HEK293 (cell line): ENCODE measurements at regions not wholly inside any gene's neighbourhood (a gene's known extent, or its start where the extent isn't known, plus 50 kb on each side); places are given as distances from the start of the nearest gene placed in this dataset.

ENCODE experiments used
- CTCF ChIA-PET: fragments of 350-600 bp; formaldehyde crosslinking; extraction: SDS; loops from one replicate; lab custom pipeline; 2021; ENCODE audit warnings: antibody characterized with exemption; lab: Yijun Ruan, JAX
- POLR2A ChIA-PET: fragments of 300-600 bp; formaldehyde crosslinking; extraction: SDS; loops from one replicate; lab custom pipeline; 2020; ENCODE audit warnings: antibody characterized with exemption, inconsistent platforms; lab: Yijun Ruan, JAX
- H3K27ac ChIP-seq: fragments of 200-500 bp; sonication (Bioruptor generic); 2 replicates; pipeline ENCODE4 v1.5.1; 2014; ENCODE audit warnings: low read depth, low read length, control low read depth, inconsistent platforms; ENCODE audit errors: extremely low read depth
- H3K36me3 ChIP-seq, 2 experiments: fragments of 200-500 bp in 1 of 2; sonication (Bioruptor generic) in 1 of 2; 1 replicate in 1 of 2; 2 replicates in 1 of 2; pipeline ENCODE4 v1.5.1; 2014 to 2017; ENCODE audit warnings: inconsistent platforms in 2 of 2, low read length in 2 of 2; ENCODE audit not compliant: control insufficient read depth in 2 of 2, insufficient read depth in 1 of 2
- H3K4me1 ChIP-seq: fragments of 200-500 bp; sonication (Bioruptor generic); 2 replicates; pipeline ENCODE4 v1.5.1; 2014; ENCODE audit warnings: mild to moderate bottlenecking, low read length, inconsistent platforms; ENCODE audit not compliant: control insufficient read depth, insufficient read depth
- H3K4me3 ChIP-seq: 2 replicates; pipeline ENCODE4 v1.5.1; 2011; ENCODE audit warnings: low read depth, mild to moderate bottlenecking, control low read depth, low read length, moderate library complexity
- H3K9me3 ChIP-seq: fragments of 200-500 bp; sonication (Bioruptor generic); 2 replicates; pipeline ENCODE4 v1.5.1; 2014; ENCODE audit warnings: low read depth, low read length, inconsistent platforms; ENCODE audit not compliant: control insufficient read depth, insufficient read depth
- HOXD13 ChIP-seq: sonication (generic); formaldehyde crosslinking; IDR thresholded peaks from 2 replicates; pipeline ENCODE4 v1.8.0; 2022; ENCODE audit warnings: missing genetic modification reagents, borderline replicate concordance
- PATZ1 ChIP-seq: fragments of 450-650 bp; formaldehyde crosslinking; IDR thresholded peaks from 2 replicates; pipeline ENCODE4 v1.5.1; 2016; ENCODE audit warnings: missing biosample characterization, missing genetic modification characterization
- PBX3 ChIP-seq: sonication (generic); formaldehyde crosslinking; IDR thresholded peaks from 2 replicates; pipeline ENCODE4 v1.8.1; 2022; ENCODE audit warnings: mild to moderate bottlenecking, moderate library complexity, missing genetic modification reagents
- SETDB1 ChIP-seq: IDR thresholded peaks from one replicate; pipeline ENCODE4 v1.6.1; 2017; ENCODE audit warnings: mild to moderate bottlenecking, low read length, moderate library complexity, mixed read lengths; ENCODE audit not compliant: insufficient read length
- ZBTB11 ChIP-seq: fragments of 450-650 bp; formaldehyde crosslinking; conservative IDR thresholded peaks from 2 replicates; pipeline ENCODE4 v1.5.1; 2016; ENCODE audit warnings: low read depth, missing biosample characterization, missing genetic modification characterization
- ZEB2 ChIP-seq: fragments of 450-650 bp; formaldehyde crosslinking; IDR thresholded peaks from 2 replicates; pipeline ENCODE4 v1.5.1; 2016; ENCODE audit warnings: missing biosample characterization, missing genetic modification characterization
- ZFHX2 ChIP-seq: fragments of 450-650 bp; formaldehyde crosslinking; conservative IDR thresholded peaks from 2 replicates; pipeline ENCODE4 v1.5.1; 2016; ENCODE audit warnings: missing biosample characterization, missing genetic modification characterization
- ZIC2 ChIP-seq: fragments of 450-650 bp; formaldehyde crosslinking; IDR thresholded peaks from 2 replicates; pipeline ENCODE4 v1.5.1; 2016; ENCODE audit warnings: missing biosample characterization, missing genetic modification characterization
- ZNF148 ChIP-seq: fragments of 450-650 bp; formaldehyde crosslinking; IDR thresholded peaks from 2 replicates; pipeline ENCODE4 v1.5.0; 2017; ENCODE audit warnings: missing biosample characterization, missing genetic modification characterization, borderline replicate concordance
- ZNF16 ChIP-seq: fragments of 450-650 bp; formaldehyde crosslinking; IDR thresholded peaks from 2 replicates; pipeline ENCODE4 v1.5.1; 2016; ENCODE audit warnings: low read depth, missing biosample characterization, missing genetic modification characterization
- ZNF2 ChIP-seq: fragments of 450-650 bp; formaldehyde crosslinking; IDR thresholded peaks from 2 replicates; pipeline ENCODE4 v1.5.1; 2016; ENCODE audit warnings: missing biosample characterization, missing genetic modification characterization
- ZNF211 ChIP-seq: fragments of 450-650 bp; formaldehyde crosslinking; IDR thresholded peaks from 2 replicates; pipeline ENCODE4 v1.5.1; 2016; ENCODE audit warnings: low read depth, missing biosample characterization, missing genetic modification characterization
- ZNF239 ChIP-seq: fragments of 450-650 bp; formaldehyde crosslinking; IDR thresholded peaks from 2 replicates; pipeline ENCODE4 v1.5.1; 2016; ENCODE audit warnings: missing biosample characterization, missing genetic modification characterization
- ZNF324 ChIP-seq: fragments of 450-650 bp; formaldehyde crosslinking; IDR thresholded peaks from 2 replicates; pipeline ENCODE4 v1.5.1; 2016; ENCODE audit warnings: missing biosample characterization, missing genetic modification characterization
- ZNF335 ChIP-seq: fragments of 450-650 bp; formaldehyde crosslinking; conservative IDR thresholded peaks from 2 replicates; pipeline ENCODE4 v1.5.1; 2016; ENCODE audit warnings: missing biosample characterization, missing genetic modification characterization
- ZNF521 ChIP-seq: fragments of 450-650 bp; formaldehyde crosslinking; IDR thresholded peaks from 2 replicates; pipeline ENCODE4 v1.5.1; 2017; ENCODE audit warnings: missing biosample characterization, mild to moderate bottlenecking, missing genetic modification characterization
- ZNF624 ChIP-seq: fragments of 450-650 bp; formaldehyde crosslinking; IDR thresholded peaks from 2 replicates; pipeline ENCODE4 v1.5.1; 2017; ENCODE audit warnings: missing biosample characterization, missing genetic modification characterization
- ZNF654 ChIP-seq: fragments of 450-650 bp; formaldehyde crosslinking; IDR thresholded peaks from 2 replicates; pipeline ENCODE4 v1.5.1; 2016; ENCODE audit warnings: low read depth, missing biosample characterization, missing genetic modification characterization
- ZNF660 ChIP-seq: fragments of 450-650 bp; IDR thresholded peaks from 2 replicates; pipeline ENCODE4 v1.5.1; 2018; ENCODE audit warnings: missing biosample characterization, mild to moderate bottlenecking, missing genetic modification characterization
- ZNF791 ChIP-seq: fragments of 450-650 bp; formaldehyde crosslinking; IDR thresholded peaks from 2 replicates; pipeline ENCODE4 v1.5.1; 2016; ENCODE audit warnings: missing biosample characterization, missing genetic modification characterization
- ZNF830 ChIP-seq: fragments of 450-650 bp; IDR thresholded peaks from 2 replicates; pipeline ENCODE4 v1.5.0; 2018; ENCODE audit warnings: missing biosample characterization, missing genetic modification characterization, low read depth, mild to moderate bottlenecking, moderate library complexity
- ZSCAN16 ChIP-seq: fragments of 450-650 bp; formaldehyde crosslinking; IDR thresholded peaks from 2 replicates; pipeline ENCODE4 v1.5.1; 2016; ENCODE audit warnings: missing biosample characterization, missing genetic modification characterization

GRCh38 chr1:55337801-55338447, 122.8 kb upstream of the USP24 start:
- POLR2A ChIA-PET: no interaction called here
- no peak for TF ChIP-seq ZSCAN16 (tag by site-specific recombination)
- peak; percentile 48 for TF ChIP-seq ZIC2 (tag by site-specific recombination)
- peak; percentile 15; the same call in 1 of the 2 replicates for TF ChIP-seq ZNF660
- peak; percentile 89 for TF ChIP-seq ZNF654 (tag by site-specific recombination)
- peak; percentile 32 for TF ChIP-seq SETDB1
- TF ChIP-seq ZNF335 (tag by site-specific recombination): 0 out of 2 replicates have a peak, but pooled peaks have one; percentile 30
- no peak for TF ChIP-seq PATZ1 (tag by site-specific recombination)
- Histone ChIP-seq H3K4me1 (no peaks in the 10 kb centered on the region), H3K9me3 (no peaks in the 10 kb centered on the region), H3K36me3 (no peaks in the 10 kb centered on the region), H3K4me3 (no peak overlapping the region), H3K27ac (no peak overlapping the region)
- CTCF ChIA-PET: interaction anchor here (0.6 to 2.5 kb wide), 27 partner anchors 9 to 1483 kb away, joined by 3 to 11 read pairs (median 4); no protein-coding TSS in a partner anchor

GRCh38 chr1:55334797-55335196, 119.6 kb upstream of the USP24 start:
- no peaks in the 10 kb centered on the region for H3K9me3 ChIP-seq
- no peaks in the 10 kb centered on the region for H3K4me1 ChIP-seq
- H3K36me3 ChIP-seq: no peaks in the 10 kb centered on the region
- H3K27ac ChIP-seq: no peak overlapping the region
- ChIA-PET POLR2A (no interaction called here), CTCF (no interaction called here)
- H3K4me3 ChIP-seq: no peak overlapping the region
- no peak for TF ChIP-seq ZNF624 (tag by site-specific recombination)
- no peak for TF ChIP-seq ZNF830 (tag by site-specific recombination)
- no peak for TF ChIP-seq ZNF148 (tag by site-specific recombination)
- no peak for TF ChIP-seq ZBTB11 (tag by site-specific recombination)
- no peak for TF ChIP-seq ZNF2 (tag by site-specific recombination)
- TF ChIP-seq ZNF324 (tag by site-specific recombination): no peak
- no peak for TF ChIP-seq ZNF521
- no peak for TF ChIP-seq ZNF239
- no peak for TF ChIP-seq HOXD13 (CRISPR knock-in tag)
- TF ChIP-seq ZNF16: no peak
- TF ChIP-seq PBX3 (CRISPR knock-in tag): no peak
- no peak for TF ChIP-seq ZNF791
- TF ChIP-seq ZEB2 (tag by site-specific recombination): no peak
- no peak for TF ChIP-seq ZNF211 (tag by site-specific recombination)
- no peak for TF ChIP-seq ZFHX2 (tag by site-specific recombination)
